ENCODE measurements at regions not wholly inside any gene's neighbourhood (a gene's known extent, or its start where the extent isn't known, plus 50 kb on each side); places are given as distances from the start of the nearest gene placed in this dataset.

DNA sequence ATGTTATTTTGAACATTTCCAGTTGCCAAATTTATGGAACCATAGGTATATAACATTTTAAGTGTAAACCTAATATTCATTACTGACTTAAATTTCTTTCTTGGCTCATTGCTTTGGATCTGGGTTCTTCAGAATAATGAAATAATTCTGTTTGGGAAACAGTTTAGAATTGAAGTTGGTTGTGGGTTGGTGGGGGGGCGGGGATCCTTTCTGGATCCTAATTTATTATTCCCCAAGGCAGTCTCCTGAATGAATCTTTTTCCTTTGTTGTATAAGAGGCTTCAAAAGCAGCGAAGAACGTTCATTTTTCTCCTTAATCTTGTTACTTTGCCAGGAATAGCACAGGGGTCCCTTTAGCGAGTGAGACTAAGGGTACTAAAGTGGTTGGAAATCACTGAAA, 325.5 kb downstream of the FOXG1 start:
- TF ChIP-seq, protein P1, sequence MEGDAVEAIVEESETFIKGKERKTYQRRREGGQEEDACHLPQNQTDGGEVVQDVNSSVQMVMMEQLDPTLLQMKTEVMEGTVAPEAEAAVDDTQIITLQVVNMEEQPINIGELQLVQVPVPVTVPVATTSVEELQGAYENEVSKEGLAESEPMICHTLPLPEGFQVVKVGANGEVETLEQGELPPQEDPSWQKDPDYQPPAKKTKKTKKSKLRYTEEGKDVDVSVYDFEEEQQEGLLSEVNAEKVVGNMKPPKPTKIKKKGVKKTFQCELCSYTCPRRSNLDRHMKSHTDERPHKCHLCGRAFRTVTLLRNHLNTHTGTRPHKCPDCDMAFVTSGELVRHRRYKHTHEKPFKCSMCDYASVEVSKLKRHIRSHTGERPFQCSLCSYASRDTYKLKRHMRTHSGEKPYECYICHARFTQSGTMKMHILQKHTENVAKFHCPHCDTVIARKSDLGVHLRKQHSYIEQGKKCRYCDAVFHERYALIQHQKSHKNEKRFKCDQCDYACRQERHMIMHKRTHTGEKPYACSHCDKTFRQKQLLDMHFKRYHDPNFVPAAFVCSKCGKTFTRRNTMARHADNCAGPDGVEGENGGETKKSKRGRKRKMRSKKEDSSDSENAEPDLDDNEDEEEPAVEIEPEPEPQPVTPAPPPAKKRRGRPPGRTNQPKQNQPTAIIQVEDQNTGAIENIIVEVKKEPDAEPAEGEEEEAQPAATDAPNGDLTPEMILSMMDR (IDR thresholded peaks at IDR 0.05), result no peak
- TF ChIP-seq POLR2A (IDR thresholded peaks at IDR 0.05), result no peak
